ENCODE measurements at regions not wholly inside any gene's neighbourhood (a gene's known extent, or its start where the extent isn't known, plus 50 kb on each side); places are given as distances from the start of the nearest gene placed in this dataset.

- intact Hi-C loops (cut with DNase I): no loop called here
- no peak for DNase-seq (ENCODE audit: low spot score in 2 of 2)
- Histone ChIP-seq H3K9me3 (no peaks in the 10 kb centered on the region), H3K4me1 (no peaks in the 10 kb centered on the region), H3K36me3 (no peaks in the 10 kb centered on the region), H3K4me3 (no peak overlapping the region), H3K27ac (no peak overlapping the region), H3K27me3 (no peaks in the 10 kb centered on the region)
- TF ChIP-seq CTCF (IDR thresholded peaks at IDR 0.05): no peak
These were observed 196.8 kb upstream of the POT1 start for GRCh38 chr7:125126376-125126775.

- Histone ChIP-seq H3K27ac (no peak overlapping the region), H3K36me3 (no peaks in the 10 kb centered on the region), H3K9me3 (no peaks in the 10 kb centered on the region), H3K27me3 (no peaks in the 10 kb centered on the region), H3K4me3 (no peak overlapping the region), H3K4me1 (no peaks in the 10 kb centered on the region)
- no peak for DNase-seq (ENCODE audit: low spot score in 2 of 2)
- TF ChIP-seq CTCF (IDR thresholded peaks at IDR 0.05): no peak
- intact Hi-C loops (cut with DNase I): no loop called here
These were observed 195.7 kb upstream of the POT1 start for GRCh38 chr7:125125315-125125714.

- H3K9me3 ChIP-seq: no peaks in the 10 kb centered on the region
- intact Hi-C loops (cut with DNase I): no loop called here
- H3K4me3 ChIP-seq: no peak overlapping the region
- no peak for DNase-seq (ENCODE audit: low spot score in 2 of 2)
- no peak for TF ChIP-seq CTCF (IDR thresholded peaks at IDR 0.05)
- no peak overlapping the region for H3K27ac ChIP-seq
- H3K4me1 ChIP-seq: no peaks in the 10 kb centered on the region
- no peaks in the 10 kb centered on the region for H3K27me3 ChIP-seq
- H3K36me3 ChIP-seq: no peaks in the 10 kb centered on the region
These were observed 192.5 kb upstream of the POT1 start for GRCh38 chr7:125122173-125122572.

GRCh38 chr7:125119559-125120115 lies 190.0 kb upstream of the POT1 start:
- TF ChIP-seq CTCF (IDR thresholded peaks at IDR 0.05): no peak
- H3K27me3 ChIP-seq: no peaks in the 10 kb centered on the region
- intact Hi-C loops (cut with DNase I): no loop called here
- H3K27ac ChIP-seq: no peak overlapping the region
- H3K4me1 ChIP-seq: no peaks in the 10 kb centered on the region
- no peaks in the 10 kb centered on the region for H3K36me3 ChIP-seq
- no peaks in the 10 kb centered on the region for H3K9me3 ChIP-seq
- DNase-seq (ENCODE audit: low spot score in 2 of 2): no peak
- no peak overlapping the region for H3K4me3 ChIP-seq

- TF ChIP-seq CTCF (IDR thresholded peaks at IDR 0.05): no peak
- DNase-seq (ENCODE audit: low spot score in 2 of 2): no peak
These were observed 188.8 kb upstream of the POT1 start for GRCh38 chr7:125118444-125118843.

GRCh38 chr7:125112850-125113249 lies 183.2 kb upstream of the POT1 start:
- no peak for DNase-seq (ENCODE audit: low spot score in 2 of 2)
- intact Hi-C loops (cut with DNase I): no loop called here
- Histone ChIP-seq H3K27ac (no peak overlapping the region), H3K36me3 (no peaks in the 10 kb centered on the region), H3K27me3 (no peaks in the 10 kb centered on the region), H3K4me3 (no peak overlapping the region), H3K4me1 (no peaks in the 10 kb centered on the region), H3K9me3 (no peaks in the 10 kb centered on the region)
- TF ChIP-seq CTCF (IDR thresholded peaks at IDR 0.05): no peak

More at GRCh38 chr7:125118444-125118843, 188.8 kb upstream of the POT1 start:
- Histone ChIP-seq H3K27me3 (no peaks in the 10 kb centered on the region), H3K9me3 (no peaks in the 10 kb centered on the region), H3K4me1 (no peaks in the 10 kb centered on the region), H3K4me3 (no peak overlapping the region), H3K36me3 (no peaks in the 10 kb centered on the region), H3K27ac (no peak overlapping the region)
- intact Hi-C loops (cut with DNase I): no loop called here
